Bronchial epithelial cell (primary cell): ENCODE measurements at regions not wholly inside any gene's neighbourhood (a gene's known extent, or its start where the extent isn't known, plus 50 kb on each side); places are given as distances from the start of the nearest gene placed in this dataset.

Experiments
- DNase-seq: peaks from one replicate; pipeline ENCODE4 v3.0.0-alpha.2; 2010; ENCODE audit warnings: low read depth
- FAIRE-seq: peaks from 2 replicates; lab custom pipeline; 2011; peaks lifted over from hg19 to GRCh38; lab: Jason Lieb, UNC
- H3K27me3 ChIP-seq: 2 replicates; pipeline ENCODE4 v1.5.1; 2011; ENCODE audit warnings: low read length; ENCODE audit not compliant: control insufficient read depth, insufficient read depth
- H3K36me3 ChIP-seq: 2 replicates; pipeline ENCODE4 v1.5.1; 2011; ENCODE audit warnings: low read length; ENCODE audit not compliant: control insufficient read depth, insufficient read depth
- H3K4me3 ChIP-seq: 2 replicates; pipeline ENCODE4 v1.5.1; 2011; ENCODE audit warnings: mild to moderate bottlenecking, low read depth, low read length, control low read depth
- TF ChIP-seq, protein P1 (sequence below): IDR thresholded peaks from 2 replicates; pipeline ENCODE4 v1.5.1; 2011; ENCODE audit warnings: mild to moderate bottlenecking, moderate library complexity, low read length, control low read depth, inconsistent platforms; ENCODE audit not compliant: insufficient read depth, severe bottlenecking

DNA sequence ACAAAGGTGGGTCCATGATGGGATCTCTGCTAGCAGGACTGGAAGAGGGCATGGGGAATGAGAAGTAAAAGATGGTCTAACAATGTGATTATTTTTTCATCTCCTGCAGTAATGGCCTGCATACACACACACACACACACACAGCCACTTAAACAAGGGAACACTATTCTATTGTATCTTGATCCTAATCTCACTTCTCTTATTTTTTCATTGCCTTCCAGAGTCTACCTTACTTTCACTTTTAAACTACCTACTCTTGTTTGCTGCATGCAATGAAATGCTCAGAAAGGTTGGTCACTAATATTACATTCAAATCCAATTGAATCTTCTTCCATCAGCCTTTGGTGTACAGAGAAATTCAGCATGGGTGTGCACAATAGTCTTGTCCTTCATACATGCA, 853.8 kb downstream of the IGSF11 start:
- TF ChIP-seq, protein P1, sequence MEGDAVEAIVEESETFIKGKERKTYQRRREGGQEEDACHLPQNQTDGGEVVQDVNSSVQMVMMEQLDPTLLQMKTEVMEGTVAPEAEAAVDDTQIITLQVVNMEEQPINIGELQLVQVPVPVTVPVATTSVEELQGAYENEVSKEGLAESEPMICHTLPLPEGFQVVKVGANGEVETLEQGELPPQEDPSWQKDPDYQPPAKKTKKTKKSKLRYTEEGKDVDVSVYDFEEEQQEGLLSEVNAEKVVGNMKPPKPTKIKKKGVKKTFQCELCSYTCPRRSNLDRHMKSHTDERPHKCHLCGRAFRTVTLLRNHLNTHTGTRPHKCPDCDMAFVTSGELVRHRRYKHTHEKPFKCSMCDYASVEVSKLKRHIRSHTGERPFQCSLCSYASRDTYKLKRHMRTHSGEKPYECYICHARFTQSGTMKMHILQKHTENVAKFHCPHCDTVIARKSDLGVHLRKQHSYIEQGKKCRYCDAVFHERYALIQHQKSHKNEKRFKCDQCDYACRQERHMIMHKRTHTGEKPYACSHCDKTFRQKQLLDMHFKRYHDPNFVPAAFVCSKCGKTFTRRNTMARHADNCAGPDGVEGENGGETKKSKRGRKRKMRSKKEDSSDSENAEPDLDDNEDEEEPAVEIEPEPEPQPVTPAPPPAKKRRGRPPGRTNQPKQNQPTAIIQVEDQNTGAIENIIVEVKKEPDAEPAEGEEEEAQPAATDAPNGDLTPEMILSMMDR, result no peak
- DNase-seq, result no peak
- FAIRE-seq, result no peak

GRCh38 chr3:118181274-118181673, 853.4 kb downstream of the IGSF11 start:
- no peaks in the 10 kb centered on the region for H3K36me3 ChIP-seq
- no peaks in the 10 kb centered on the region for H3K27me3 ChIP-seq
- TF ChIP-seq, protein P1, result no peak
- H3K4me3 ChIP-seq, result no peak overlapping the region
- DNase-seq (no peak), FAIRE-seq (no peak)

More for the DNA sequence above, 853.8 kb downstream of the IGSF11 start:
- Histone ChIP-seq H3K4me3 (no peak overlapping the region), H3K27me3 (no peaks in the 10 kb centered on the region), H3K36me3 (no peaks in the 10 kb centered on the region)

- FAIRE-seq, result no peak
- DNase-seq, result no peak
These were observed 848.6 kb downstream of the IGSF11 start for GRCh38 chr3:118186051-118186450.

GRCh38 chr3:118187221-118187620, 847.4 kb downstream of the IGSF11 start:
- TF ChIP-seq, protein P1, result no peak
- DNase-seq (peak; percentile 93), FAIRE-seq (no peak)
- no peaks in the 10 kb centered on the region for H3K36me3 ChIP-seq
- no peaks in the 10 kb centered on the region for H3K27me3 ChIP-seq
- H3K4me3 ChIP-seq, result no peak overlapping the region

More at GRCh38 chr3:118186051-118186450, 848.6 kb downstream of the IGSF11 start:
- no peak overlapping the region for H3K4me3 ChIP-seq
- H3K36me3 ChIP-seq, result no peaks in the 10 kb centered on the region
- H3K27me3 ChIP-seq, result no peaks in the 10 kb centered on the region
- TF ChIP-seq, protein P1, result no peak

DNA sequence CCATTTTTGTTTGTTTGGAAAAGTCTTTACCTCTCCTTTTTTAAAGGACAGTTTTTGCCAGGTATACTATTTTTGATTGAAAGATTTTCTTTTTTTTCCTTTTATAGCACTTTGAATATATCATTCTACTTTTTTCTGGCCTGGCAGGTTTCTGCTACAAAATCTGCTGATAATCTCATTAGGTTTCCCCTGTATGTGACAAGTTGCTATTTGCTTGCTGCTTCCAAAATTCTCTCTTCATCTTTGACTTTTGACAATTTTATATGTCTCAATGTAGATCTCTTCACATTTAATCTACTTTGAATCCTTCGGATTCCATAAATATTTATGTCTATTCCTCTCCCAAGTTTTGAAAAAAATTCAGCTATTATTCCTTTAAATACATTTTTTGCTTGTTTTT, 838.5 kb downstream of the IGSF11 start:
- TF ChIP-seq, protein P1, result no peak
- H3K36me3 ChIP-seq, result no peaks in the 10 kb centered on the region
- no peaks in the 10 kb centered on the region for H3K27me3 ChIP-seq
- H3K4me3 ChIP-seq, result no peak overlapping the region
- FAIRE-seq (no peak), DNase-seq (no peak)

DNA sequence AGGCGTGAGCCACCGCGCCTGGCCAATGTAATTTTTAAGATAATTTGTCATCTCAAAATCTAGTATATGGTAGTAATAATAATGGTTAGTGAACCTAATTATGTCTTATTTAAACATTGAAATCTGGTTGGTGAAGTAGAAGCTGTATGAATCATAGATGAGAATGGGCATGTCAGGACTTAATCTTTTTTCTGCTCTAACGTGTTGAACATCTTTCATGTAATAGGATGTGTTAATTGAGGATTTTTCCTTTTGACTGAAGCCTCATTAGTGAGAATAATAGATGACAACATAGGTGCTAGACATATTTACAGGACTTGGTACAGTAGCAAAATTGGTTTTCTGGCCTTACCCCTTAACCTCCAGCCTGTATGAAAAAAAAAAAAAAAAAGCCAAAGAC, 835.6 kb downstream of the IGSF11 start:
- TF ChIP-seq, protein P1, result no peak
- FAIRE-seq (no peak), DNase-seq (peak; percentile 93)
- Histone ChIP-seq H3K4me3 (no peak overlapping the region), H3K36me3 (no peaks in the 10 kb centered on the region), H3K27me3 (no peaks in the 10 kb centered on the region)
